Gastroesophageal sphincter (tissue), 4 donors: ENCODE measurements at regions not wholly inside any gene's neighbourhood (a gene's known extent, or its start where the extent isn't known, plus 50 kb on each side); places are given as distances from the start of the nearest gene placed in this dataset.
"Not testable (repeated sequence)": the region's sequence is repeated elsewhere in the genome, so short reads cannot be mapped to it uniquely, and the experiment has no call there.

ENCODE experiments used
- ATAC-seq: fragments of 150-250 bp; one replicate; pipeline ENCODE4 v1.9.1; 2016; ENCODE audit warnings: mild to moderate bottlenecking, moderate library complexity
- H3K27ac ChIP-seq, 4 donors: fragments of 200-600 bp; sonication (generic) in 3 of 4; 1 replicate in 3 of 4; 2 replicates in 1 of 4; pipeline ENCODE4 v1.5.1; 2016 to 2019
- H3K27me3 ChIP-seq: fragments of 200-600 bp; sonication (generic); one replicate; pipeline ENCODE4 v1.5.1; 2019
- H3K36me3 ChIP-seq, 2 donors: fragments of 200-600 bp; sonication (generic); one replicate each; pipeline ENCODE4 v1.5.1; 2019; ENCODE audit warnings: control low read depth in 1 of 2
- H3K4me1 ChIP-seq, 3 donors: fragments of 200-600 bp; sonication (generic); 1 replicate in 2 of 3; 2 replicates in 1 of 3; pipeline ENCODE4 v1.5.1; 2016 to 2019; ENCODE audit warnings: control low read depth in 2 of 3
- H3K4me3 ChIP-seq, 2 donors: fragments of 200-600 bp; sonication (generic); one replicate each; pipeline ENCODE4 v1.5.1; 2019; ENCODE audit warnings: mild to moderate bottlenecking in 1 of 2, moderate library complexity in 1 of 2
- H3K9me3 ChIP-seq, 3 donors: fragments of 200-600 bp; sonication (generic); one replicate each; pipeline ENCODE4 v1.5.1; 2017 to 2019; ENCODE audit warnings: control low read depth in 2 of 3
- CTCF ChIP-seq, 4 experiments: fragments of 200-600 bp in 2 of 4; fragments of 450-650 bp in 2 of 4; sonication (generic) in 1 of 4; IDR thresholded peaks; one replicate each; pipeline ENCODE4 v1.5.1; 2017 to 2019; ENCODE audit warnings: antibody characterized with exemption in 4 of 4, mild to moderate bottlenecking in 2 of 4, moderate library complexity in 2 of 4
- EP300 ChIP-seq: sonication (generic); formaldehyde crosslinking; IDR thresholded peaks from one replicate; pipeline ENCODE4 v1.6.1; 2017; ENCODE audit warnings: antibody characterized with exemption, mild to moderate bottlenecking
- POLR2A ChIP-seq, 2 donors: fragments of 450-650 bp; IDR thresholded peaks; one replicate each; pipeline ENCODE4 v1.6.1; 2017; ENCODE audit warnings: antibody characterized with exemption in 2 of 2, mild to moderate bottlenecking in 2 of 2, moderate library complexity in 1 of 2
- POLR2AphosphoS5 ChIP-seq: sonication (generic); formaldehyde crosslinking; IDR thresholded peaks from one replicate; pipeline ENCODE4 v1.6.1; 2017; ENCODE audit warnings: antibody characterized with exemption
- WGBS, 2 donors: methylation state at CpG; one replicate each; pipeline ENCODE4 v1.1.5; 2018; ENCODE audit warnings: low coverage in 1 of 2; 5-methylcytosine and 5-hydroxymethylcytosine counted together

GRCh38 chr7:109582211-109582610 lies 1012.5 kb downstream of the DNAJB9 start:
- Histone ChIP-seq H3K4me3 (no peak overlapping the region), H3K4me1 (no peaks in the 10 kb centered on the region), H3K36me3 (no peaks in the 10 kb centered on the region), H3K27ac (no peak overlapping the region), H3K27me3 (no peaks in the 10 kb centered on the region), H3K9me3 (peaks cover 0 to 13% (median 0%) of the 10 kb centered on the region in 3 donors)
- TF ChIP-seq EP300 (no peak), CTCF (IDR thresholded peaks at IDR 0.05) (no peak), POLR2A (IDR thresholded peaks at IDR 0.05) (no peak), POLR2AphosphoS5 (no peak)
- no peak for ATAC-seq

- not testable (repeated sequence) for H3K9me3 ChIP-seq, H3K4me1 ChIP-seq, H3K27ac ChIP-seq, H3K27me3 ChIP-seq, H3K36me3 ChIP-seq, ATAC-seq, H3K4me3 ChIP-seq
- WGBS, 2 donors = 60 to 71% methylated on average over 1 to 6 of the region's 9 CpGs
Measured at GRCh38 chr7:109596948-109597347, 1027.3 kb downstream of the DNAJB9 start.

GRCh38 chr7:109611656-109612055 lies 1042.0 kb downstream of the DNAJB9 start:
- 80 to 83% methylated on average over 1 of the region's 1 CpG for WGBS, 2 donors
- Histone ChIP-seq H3K4me1 (no peaks in the 10 kb centered on the region), H3K9me3 (no peaks in the 10 kb centered on the region), H3K36me3 (no peaks in the 10 kb centered on the region), H3K27me3 (no peaks in the 10 kb centered on the region), H3K27ac (no peak overlapping the region), H3K4me3 (no peak overlapping the region)
- no peak for TF ChIP-seq POLR2AphosphoS5
- no peak for TF ChIP-seq CTCF (IDR thresholded peaks at IDR 0.05)
- TF ChIP-seq POLR2A (IDR thresholded peaks at IDR 0.05) = no peak
- no peak for TF ChIP-seq EP300
- ATAC-seq = no peak

- Histone ChIP-seq H3K36me3 (no peaks in the 10 kb centered on the region), H3K27ac (no peak overlapping the region), H3K27me3 (no peaks in the 10 kb centered on the region), H3K9me3 (no peaks in the 10 kb centered on the region), H3K4me1 (no peaks in the 10 kb centered on the region), H3K4me3 (no peak overlapping the region)
- WGBS, 2 donors = 93 to 97% methylated on average over 3 of the region's 3 CpGs
- ATAC-seq = no peak
- TF ChIP-seq EP300 = no peak
- no peak for TF ChIP-seq CTCF (IDR thresholded peaks at IDR 0.05)
- TF ChIP-seq POLR2A (IDR thresholded peaks at IDR 0.05) = no peak
- TF ChIP-seq POLR2AphosphoS5 = no peak
Measured at GRCh38 chr7:109616551-109617069, 1046.9 kb downstream of the DNAJB9 start.

- no peaks in the 10 kb centered on the region for H3K27me3 ChIP-seq
- H3K9me3 ChIP-seq = no peaks in the 10 kb centered on the region
- no peaks in the 10 kb centered on the region for H3K36me3 ChIP-seq
- WGBS, 2 donors = 86 to 88% methylated on average over 1 of the region's 1 CpG
- TF ChIP-seq CTCF (IDR thresholded peaks at IDR 0.05) = no peak
- no peak for TF ChIP-seq EP300
- no peak for TF ChIP-seq POLR2A (IDR thresholded peaks at IDR 0.05)
- no peak for TF ChIP-seq POLR2AphosphoS5
- H3K4me1 ChIP-seq = no peaks in the 10 kb centered on the region
- H3K27ac ChIP-seq = no peak overlapping the region
- no peak overlapping the region for H3K4me3 ChIP-seq
- ATAC-seq = no peak
Measured at GRCh38 chr7:109622320-109622719, 1052.6 kb downstream of the DNAJB9 start.

- not testable (repeated sequence) for H3K4me3 ChIP-seq, H3K27ac ChIP-seq, H3K36me3 ChIP-seq, H3K4me1 ChIP-seq, H3K9me3 ChIP-seq, H3K27me3 ChIP-seq, ATAC-seq
- WGBS, 2 donors = 67 to 80% methylated on average over 3 to 8 of the region's 8 CpGs
Measured at GRCh38 chr7:109632890-109633289, 1063.2 kb downstream of the DNAJB9 start.
